DND-41 (cell line): ENCODE measurements at regions not wholly inside any gene's neighbourhood (a gene's known extent, or its start where the extent isn't known, plus 50 kb on each side); places are given as distances from the start of the nearest gene placed in this dataset.

Source experiments
- CTCF ChIP-seq: IDR thresholded peaks from 2 replicates; pipeline ENCODE4 v1.5.1; 2012; ENCODE audit warnings: borderline replicate concordance, low read length, moderate library complexity, mild to moderate bottlenecking; ENCODE audit not compliant: poor library complexity, severe bottlenecking; ENCODE audit errors: extremely low read depth
- EZH2 ChIP-seq: IDR thresholded peaks from 3 replicates; pipeline ENCODE4 v1.6.1; 2012; ENCODE audit warnings: borderline replicate concordance, low read depth, mild to moderate bottlenecking, moderate library complexity, low read length, inconsistent platforms; ENCODE audit not compliant: severe bottlenecking

DNA sequence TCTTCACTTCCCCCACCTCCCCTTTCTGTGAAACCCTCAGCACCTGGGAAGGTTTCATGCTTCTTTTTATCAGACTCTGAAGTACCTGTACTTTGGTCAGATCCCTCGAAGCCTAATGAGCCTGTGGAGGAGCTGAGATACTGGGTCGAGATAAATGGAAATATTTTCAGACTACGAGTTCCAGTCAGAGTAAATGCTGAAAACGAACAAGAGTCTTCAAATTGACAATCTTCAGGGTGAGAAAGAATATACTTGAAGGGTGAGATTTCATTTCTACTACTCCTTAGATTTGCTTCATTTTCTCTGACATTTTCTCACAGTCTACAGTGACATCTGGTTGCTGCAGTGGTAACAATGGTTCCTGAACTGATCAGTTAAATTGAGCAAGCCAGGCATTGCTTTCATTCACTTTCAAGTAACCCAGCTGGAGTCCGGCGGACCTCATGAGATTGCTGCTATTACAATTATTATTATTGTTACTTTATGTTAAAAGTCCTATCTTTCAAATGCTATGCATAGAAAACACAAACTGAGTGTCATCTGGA is 337.2 kb downstream of the VGLL3 start:
- no peak for TF ChIP-seq CTCF
- TF ChIP-seq EZH2 = no peak
